Activated CD4-positive, alpha-beta T cell treated with anti-CD3 and anti-CD28 coated beads for 1 hour (primary cell): ENCODE measurements at regions not wholly inside any gene's neighbourhood (a gene's known extent, or its start where the extent isn't known, plus 50 kb on each side); places are given as distances from the start of the nearest gene placed in this dataset.

Experiments
- DNase-seq: peaks from one replicate; pipeline ENCODE4 v3.0.0-alpha.2; 2020

- DNase-seq, result no peak
Measured at GRCh38 chr18:78393086-78393862, 586.3 kb upstream of the SALL3 start.

- DNase-seq, result no peak
Measured at GRCh38 chr18:78396077-78396476, 583.5 kb upstream of the SALL3 start.

- DNase-seq, result no peak
Measured at GRCh38 chr18:78396756-78397155, 582.9 kb upstream of the SALL3 start.

GRCh38 chr18:78399992-78400503 lies 579.6 kb upstream of the SALL3 start:
- no peak for DNase-seq

- no peak for DNase-seq
Measured at GRCh38 chr18:78402440-78402839, 577.2 kb upstream of the SALL3 start.

DNA sequence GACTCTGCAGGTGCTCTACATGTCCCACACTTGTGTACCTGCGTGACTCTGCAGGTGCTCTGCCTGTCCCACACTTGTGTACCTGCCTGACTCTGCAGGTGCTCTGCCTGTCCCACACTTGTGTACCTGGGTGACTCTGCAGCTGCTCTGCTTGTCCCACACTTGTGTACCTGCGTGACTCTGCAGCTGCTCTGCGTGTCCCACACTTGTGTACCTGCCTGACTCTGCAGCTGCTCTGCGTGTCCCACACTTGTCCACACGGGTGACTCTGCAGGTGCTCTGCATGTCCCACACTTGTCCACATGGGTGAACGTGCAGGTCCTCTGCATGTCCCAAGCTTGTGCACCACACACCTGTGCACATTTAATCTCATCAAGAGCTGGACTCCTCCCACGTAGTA lies 576.7 kb upstream of the SALL3 start:
- DNase-seq, result no peak

- no peak for DNase-seq
Measured at GRCh38 chr18:78403371-78403770, 576.2 kb upstream of the SALL3 start.

DNA sequence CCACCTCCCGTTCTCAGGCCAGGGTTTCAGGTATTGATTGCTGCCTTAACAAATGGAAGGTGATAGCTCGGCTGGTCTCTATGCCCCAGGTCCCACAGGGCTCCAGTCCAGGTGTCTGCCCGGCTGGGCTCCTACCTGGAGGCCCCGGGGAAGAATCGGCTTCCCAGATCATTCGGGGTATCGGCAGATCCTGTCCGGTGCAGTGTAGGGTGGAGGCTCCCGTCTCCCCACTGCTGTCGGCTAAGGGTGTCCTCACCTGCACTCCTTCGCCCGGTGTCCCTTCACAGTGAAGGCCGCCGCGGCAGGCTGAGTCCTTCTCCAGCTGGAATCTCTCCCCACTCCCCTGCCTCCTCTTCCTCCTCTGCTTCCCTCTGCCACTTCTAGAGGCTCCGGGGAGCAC lies 573.9 kb upstream of the SALL3 start:
- no peak for DNase-seq

DNA sequence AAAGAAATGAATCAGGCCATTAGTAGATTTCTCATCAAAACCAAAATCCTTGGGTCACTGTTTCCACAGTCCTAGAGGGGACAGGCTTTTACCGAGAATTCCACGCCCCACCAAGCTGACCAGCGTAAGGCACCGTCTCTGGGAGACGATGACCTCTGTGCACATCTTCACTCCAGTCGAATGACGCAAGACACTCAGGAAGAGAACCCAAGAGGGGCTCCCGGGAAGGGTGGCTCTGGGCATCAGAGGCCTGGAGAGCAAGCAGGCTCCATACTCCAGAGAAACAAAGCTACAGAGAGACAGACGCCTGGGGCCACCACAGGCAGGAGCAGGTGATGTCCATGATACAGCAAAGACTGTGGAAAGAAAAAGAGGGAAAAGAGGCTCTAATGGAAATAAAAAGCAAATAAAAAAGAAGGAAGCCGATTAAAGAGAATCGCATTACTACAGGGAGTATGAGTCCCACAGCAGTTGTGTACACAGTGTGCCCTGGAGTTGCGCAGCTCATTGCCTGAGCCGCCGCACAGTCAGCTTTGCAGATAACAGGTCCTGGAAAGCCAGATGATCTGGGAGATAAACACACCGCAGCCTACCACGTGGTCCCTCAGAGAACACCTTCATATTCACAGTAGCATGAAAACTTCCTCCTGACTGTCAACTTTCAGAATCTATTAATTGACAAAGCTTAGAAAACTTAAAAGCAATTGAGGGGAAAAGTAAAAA lies 572.7 kb upstream of the SALL3 start:
- DNase-seq, result no peak

DNA sequence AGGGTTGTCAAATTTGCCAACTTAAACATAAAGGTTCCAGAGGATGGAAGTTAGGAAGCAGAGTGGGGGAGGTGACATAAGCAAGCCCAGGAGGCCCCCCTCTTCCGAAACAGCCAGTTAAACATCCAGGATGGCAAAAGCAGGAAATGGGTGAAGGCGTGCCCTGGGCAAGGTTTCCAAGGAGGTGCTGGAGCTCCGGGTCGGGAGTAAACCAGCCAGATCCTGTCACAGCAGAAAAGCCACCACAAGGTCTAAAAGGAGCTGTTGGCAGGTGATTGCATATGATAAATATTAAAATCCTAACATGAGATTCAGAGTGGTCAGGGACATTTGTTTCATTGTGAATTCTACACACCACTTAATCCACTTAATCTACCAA lies 572.2 kb upstream of the SALL3 start:
- no peak for DNase-seq

DNA sequence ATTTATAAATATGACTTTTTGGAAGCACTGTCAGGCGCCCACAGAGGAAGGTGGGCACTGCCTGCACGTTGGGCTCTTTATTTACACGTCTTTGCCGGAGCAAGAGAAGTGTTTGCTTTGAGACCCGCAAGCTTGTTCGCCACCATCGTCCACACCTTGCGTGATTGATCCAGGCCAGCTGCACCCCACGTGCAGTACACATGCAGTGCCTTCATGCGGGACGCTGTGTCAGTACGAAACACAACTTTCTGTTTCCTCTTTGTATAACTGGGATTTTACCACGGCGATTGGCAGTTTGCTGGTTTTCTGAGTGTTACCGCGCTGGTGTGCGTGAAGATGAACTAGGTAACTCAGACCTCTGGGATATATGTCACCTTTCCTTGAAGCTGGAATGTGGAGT lies 571.0 kb upstream of the SALL3 start:
- no peak for DNase-seq

- DNase-seq, result no peak
Measured at GRCh38 chr18:78410094-78410786, 569.4 kb upstream of the SALL3 start.

GRCh38 chr18:78411539-78411938 lies 568.1 kb upstream of the SALL3 start:
- no peak for DNase-seq

DNA sequence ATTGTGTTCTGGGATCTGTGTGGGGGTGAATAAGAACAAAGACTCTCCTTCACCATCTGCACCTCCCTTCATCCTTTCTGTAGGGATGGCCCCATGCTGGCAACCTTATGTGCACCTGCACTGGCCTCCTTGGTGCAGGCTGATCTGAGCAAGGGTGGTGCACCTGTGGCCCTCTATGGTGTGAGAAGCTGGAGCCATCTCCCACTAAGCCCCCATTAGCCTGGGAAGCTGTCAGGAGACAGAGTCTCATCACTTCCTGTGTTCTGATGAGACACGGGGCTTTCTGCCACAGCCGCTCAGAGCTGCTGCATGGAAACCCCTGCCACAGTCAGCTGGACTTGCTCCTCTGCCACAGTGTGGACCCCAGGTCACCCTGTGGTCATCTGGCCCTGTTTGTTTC lies 565.3 kb upstream of the SALL3 start:
- no peak for DNase-seq

DNA sequence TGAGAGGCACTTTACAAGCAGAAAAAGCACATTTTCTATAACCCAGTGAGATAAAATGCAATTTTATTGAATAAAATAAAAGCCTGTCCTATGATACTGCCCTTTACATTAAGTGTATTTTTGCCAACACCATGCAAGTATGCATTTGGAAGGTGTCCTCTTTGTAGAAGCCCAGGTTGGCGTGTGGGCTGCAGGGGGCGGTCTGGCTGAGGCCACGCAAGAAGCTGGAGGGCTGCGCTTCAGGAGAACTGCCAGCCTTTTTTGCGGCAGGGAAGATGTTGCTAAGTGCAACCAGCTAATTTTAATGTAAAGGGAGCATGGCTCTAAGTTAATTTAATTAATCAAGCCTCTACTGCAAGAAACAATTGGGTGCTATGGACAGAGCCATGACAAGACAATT lies 562.8 kb upstream of the SALL3 start:
- no peak for DNase-seq

DNA sequence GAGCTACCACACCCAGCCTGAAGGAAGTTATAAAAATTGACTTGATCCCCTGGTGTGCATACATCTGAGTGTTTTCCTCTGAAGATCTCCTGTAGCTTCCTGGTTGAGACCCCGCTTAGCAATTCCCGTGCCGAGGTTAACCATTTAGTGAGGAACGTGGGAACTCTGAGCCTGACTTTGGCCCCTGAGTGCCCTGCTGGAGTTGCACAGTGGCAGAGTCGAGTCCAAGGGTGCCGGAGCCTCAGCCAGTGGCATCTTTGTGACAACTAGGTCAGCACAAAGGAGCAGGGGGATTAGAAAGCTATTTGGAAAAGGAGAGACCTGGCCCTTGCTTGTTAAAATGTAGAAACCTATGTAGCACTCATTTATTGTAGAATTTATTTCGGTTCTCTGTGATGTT lies 561.2 kb upstream of the SALL3 start:
- DNase-seq, result no peak

DNA sequence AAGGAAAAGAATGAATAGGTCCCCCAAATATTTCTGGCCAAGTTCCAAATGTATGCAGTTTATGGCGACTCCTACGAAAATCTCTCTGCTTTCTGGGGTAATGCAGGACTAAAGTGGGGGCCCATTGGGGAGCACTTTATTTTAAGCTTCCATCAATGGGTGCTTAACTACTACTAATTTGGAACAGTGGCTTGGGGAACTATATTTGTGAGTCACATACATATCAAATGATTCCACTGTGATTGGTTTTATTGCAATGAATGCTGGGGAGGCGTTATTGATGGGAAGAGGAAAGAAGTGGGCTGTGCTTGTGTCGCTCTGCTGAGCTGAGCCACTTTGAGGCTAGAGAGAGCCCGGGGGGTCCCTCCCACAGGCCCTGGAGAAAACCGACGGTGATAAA lies 560.4 kb upstream of the SALL3 start:
- no peak for DNase-seq

- DNase-seq, result no peak
Measured at GRCh38 chr18:78420116-78420515, 559.5 kb upstream of the SALL3 start.

- DNase-seq, result no peak
Measured at GRCh38 chr18:78421392-78421791, 558.2 kb upstream of the SALL3 start.

GRCh38 chr18:78422336-78422735 lies 557.3 kb upstream of the SALL3 start:
- no peak for DNase-seq

DNA sequence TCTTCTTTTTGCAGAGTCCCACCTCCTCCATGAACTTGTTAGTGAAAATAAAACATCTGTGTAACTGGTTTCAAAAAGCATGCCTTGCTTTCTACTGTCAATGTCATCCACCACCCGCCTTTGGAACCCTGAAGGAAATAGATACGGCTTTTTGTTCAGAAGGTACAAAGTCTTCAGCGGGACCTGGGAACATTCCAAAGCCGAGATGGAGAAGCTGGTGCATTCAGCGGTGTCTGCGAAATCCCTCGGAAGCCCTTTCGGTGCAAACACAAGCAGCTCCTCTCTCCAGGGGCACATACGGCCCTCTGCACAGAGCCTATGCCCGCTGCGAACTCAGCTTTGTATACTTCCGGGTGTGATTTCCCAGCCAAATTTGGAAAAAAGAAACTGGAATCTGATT lies 555.8 kb upstream of the SALL3 start:
- DNase-seq, result no peak

DNA sequence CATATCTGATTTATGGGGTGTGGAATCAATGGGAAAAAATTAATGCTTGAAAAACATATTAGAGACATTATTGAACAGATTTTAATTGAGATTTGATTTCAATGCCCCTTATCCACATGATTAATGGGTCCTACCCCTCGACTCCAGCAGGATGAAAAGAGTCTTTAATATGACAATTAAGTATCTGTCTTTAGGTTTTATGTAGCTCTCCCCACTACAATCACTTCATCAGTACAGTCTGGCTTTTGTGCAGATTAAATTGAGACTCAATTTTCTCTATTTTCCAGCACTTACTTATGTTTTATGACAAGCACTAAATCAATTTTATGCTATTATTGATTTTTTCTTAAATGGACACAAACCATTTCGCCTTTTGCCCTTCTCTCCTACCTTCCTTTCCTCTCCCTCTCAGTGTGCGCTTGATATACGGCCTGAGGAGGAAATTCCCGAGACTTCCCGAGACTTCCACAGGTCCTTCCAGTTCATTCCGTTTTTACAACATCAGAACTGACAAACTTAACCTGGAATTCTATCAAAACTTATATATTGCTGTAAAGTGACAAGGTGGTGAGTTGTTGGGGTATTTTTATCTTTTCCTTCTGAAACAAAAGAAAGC lies 555.1 kb upstream of the SALL3 start:
- DNase-seq, result no peak

DNA sequence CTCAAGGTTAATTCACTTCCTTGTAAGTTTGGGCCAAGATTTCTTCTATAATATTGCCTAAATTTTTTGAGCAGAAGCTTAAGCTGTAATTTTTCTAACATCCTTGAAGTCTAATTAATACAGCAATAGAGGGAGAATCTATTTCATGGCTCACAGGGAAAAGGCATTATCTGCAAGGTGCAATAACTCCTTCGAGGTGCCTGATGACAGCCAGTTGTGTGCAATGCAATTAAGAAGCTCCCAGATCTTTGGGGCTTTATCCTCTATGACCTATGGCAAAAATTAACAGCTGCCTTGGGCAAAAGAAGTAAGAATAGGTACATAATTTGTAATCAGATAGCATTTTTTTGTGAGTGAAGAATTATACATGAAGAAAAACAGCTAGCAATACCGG lies 554.6 kb upstream of the SALL3 start:
- DNase-seq, result no peak
